Nephron (organoid): ENCODE measurements at regions not wholly inside any gene's neighbourhood (a gene's known extent, or its start where the extent isn't known, plus 50 kb on each side); places are given as distances from the start of the nearest gene placed in this dataset.

Experiments used
- H3K27ac Mint-ChIP-seq, 3 experiments: 2 replicates each; pipeline ENCODE4 v1.8.0; 2020; ENCODE audit warnings: mixed read lengths in 3 of 3, mild to moderate bottlenecking in 2 of 3, moderate library complexity in 1 of 3
- H3K27me3 Mint-ChIP-seq: 2 replicates; pipeline ENCODE4 v1.8.0; 2021; ENCODE audit warnings: low read depth, mild to moderate bottlenecking, moderate library complexity, mixed read lengths
- H3K36me3 Mint-ChIP-seq: 2 replicates; pipeline ENCODE4 v1.8.0; 2020; ENCODE audit warnings: low read depth, mixed read lengths
- H3K4me1 Mint-ChIP-seq: 2 replicates; pipeline ENCODE4 v1.8.0; 2020; ENCODE audit warnings: mixed read lengths
- H3K4me3 Mint-ChIP-seq, 3 experiments: 2 replicates each; pipeline ENCODE4 v1.8.0; 2020; ENCODE audit warnings: mild to moderate bottlenecking in 3 of 3, mixed read lengths in 3 of 3, moderate library complexity in 2 of 3
- H3K9me3 Mint-ChIP-seq: 2 replicates; pipeline ENCODE4 v1.8.0; 2020; ENCODE audit warnings: mixed read lengths
- CTCF ChIP-seq, 3 experiments: fragments of 200-600 bp; sonication (generic); IDR thresholded peaks; one replicate each; pipeline ENCODE4 v1.5.0; 2021; ENCODE audit warnings: antibody characterized with exemption in 3 of 3; ENCODE audit not compliant: unreplicated experiment in 3 of 3

GRCh38 chr6:169321546-169321945, 67.9 kb upstream of the THBS2 start:
- Mint-ChIP-seq H3K36me3 (no peaks in the 10 kb centered on the region), H3K27me3 (peaks cover 3% of the 10 kb centered on the region), H3K9me3 (no peaks in the 10 kb centered on the region)

DNA sequence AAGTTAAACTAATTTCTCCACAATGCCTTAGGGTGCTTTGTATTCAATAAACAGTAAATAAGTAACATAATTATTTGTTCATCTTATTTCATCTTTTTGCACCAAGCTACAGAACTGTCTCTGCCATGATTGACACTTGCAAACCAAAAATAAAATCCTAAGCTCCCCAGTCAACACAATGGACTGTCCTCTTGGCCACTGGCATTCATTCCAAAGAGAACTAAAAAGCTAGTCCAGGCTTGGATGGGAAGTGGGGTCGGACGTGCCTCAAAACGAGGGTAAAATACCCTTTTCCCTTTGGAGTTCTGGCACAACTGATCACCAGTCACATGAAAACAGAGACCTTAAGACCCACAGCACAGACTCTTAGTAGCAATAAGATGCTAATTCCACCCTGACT, 66.4 kb upstream of the THBS2 start:
- Mint-ChIP-seq H3K36me3 (no peaks in the 10 kb centered on the region), H3K4me1 (no peaks in the 10 kb centered on the region), H3K27me3 (peaks cover 3% of the 10 kb centered on the region), H3K4me3 (no peak overlapping the region), H3K9me3 (no peaks in the 10 kb centered on the region), H3K27ac (no peak overlapping the region)
- no peak for TF ChIP-seq CTCF (IDR thresholded peaks at IDR 0.05; ENCODE audit: unreplicated experiment in 3 of 3)

More at GRCh38 chr6:169321546-169321945, 67.9 kb upstream of the THBS2 start:
- no peak overlapping the region for H3K27ac Mint-ChIP-seq
- no peak for TF ChIP-seq CTCF (IDR thresholded peaks at IDR 0.05; ENCODE audit: unreplicated experiment in 3 of 3)
- H3K4me3 Mint-ChIP-seq = no peak overlapping the region
- H3K4me1 Mint-ChIP-seq = no peaks in the 10 kb centered on the region

- Mint-ChIP-seq H3K4me3 (no peak overlapping the region), H3K27ac (no peak overlapping the region), H3K36me3 (no peaks in the 10 kb centered on the region), H3K9me3 (no peaks in the 10 kb centered on the region), H3K27me3 (peaks cover 3% of the 10 kb centered on the region), H3K4me1 (no peaks in the 10 kb centered on the region)
- TF ChIP-seq CTCF (IDR thresholded peaks at IDR 0.05; ENCODE audit: unreplicated experiment in 3 of 3) = no peak
Observed at GRCh38 chr6:169317441-169318202, 64.0 kb upstream of the THBS2 start.

DNA sequence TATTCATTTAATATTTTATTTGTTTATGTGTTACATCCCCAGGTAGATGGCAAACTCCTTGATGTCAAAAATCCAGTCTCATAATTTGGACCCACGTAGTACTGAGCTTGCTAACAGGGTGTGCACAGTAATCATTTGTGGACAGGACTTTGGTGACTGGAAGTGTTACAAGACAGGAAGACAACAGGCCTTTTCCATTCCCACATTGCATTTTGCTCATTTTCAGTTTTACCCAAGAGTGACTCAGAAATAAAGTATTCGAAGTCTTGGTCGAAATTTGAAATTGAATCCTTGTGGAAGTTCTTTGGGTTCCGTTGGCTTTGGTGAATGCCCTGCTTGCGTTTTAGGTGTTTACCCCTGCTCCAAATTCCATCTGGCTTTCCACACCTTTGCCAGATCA, 63.0 kb upstream of the THBS2 start:
- Mint-ChIP-seq H3K9me3 (no peaks in the 10 kb centered on the region), H3K36me3 (no peaks in the 10 kb centered on the region), H3K4me1 (no peaks in the 10 kb centered on the region), H3K27me3 (peaks cover 3% of the 10 kb centered on the region), H3K27ac (no peak overlapping the region), H3K4me3 (no peak overlapping the region)
- TF ChIP-seq CTCF (IDR thresholded peaks at IDR 0.05; ENCODE audit: unreplicated experiment in 3 of 3) = no peak

DNA sequence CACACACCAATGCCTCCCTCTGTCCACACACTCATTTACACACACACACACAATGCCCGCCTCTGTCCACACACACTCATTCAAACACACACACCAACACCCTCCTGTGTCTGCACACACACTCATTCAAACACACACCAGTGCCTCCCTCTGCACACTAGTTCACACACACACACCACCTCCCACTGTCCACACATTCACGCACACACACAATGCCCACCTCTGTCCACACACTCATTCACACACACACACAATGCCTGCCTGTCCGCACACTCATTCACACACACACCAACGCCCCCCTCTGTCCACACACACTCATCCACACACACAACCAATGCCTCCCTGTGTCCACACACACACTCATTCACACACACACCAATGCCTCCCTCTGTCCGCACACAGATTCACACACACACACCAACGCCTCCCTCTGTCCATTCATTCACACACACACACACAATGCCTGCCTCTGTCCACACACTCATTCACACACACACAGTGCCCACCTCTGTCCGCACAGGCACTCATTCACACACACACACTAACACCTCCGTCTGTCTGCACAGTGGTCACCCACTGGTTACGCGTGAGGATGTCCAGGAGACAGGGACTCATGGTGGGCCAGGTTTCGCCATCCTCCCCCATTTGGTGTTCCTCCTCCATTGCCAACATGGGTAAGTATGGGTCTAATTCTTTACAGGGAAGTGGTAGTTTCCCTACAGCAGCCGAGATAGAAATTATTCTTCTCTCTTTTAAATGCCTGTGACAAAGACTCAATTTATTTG, 62.4 kb upstream of the THBS2 start:
- H3K27ac Mint-ChIP-seq = no peak overlapping the region
- TF ChIP-seq CTCF (IDR thresholded peaks at IDR 0.05; ENCODE audit: unreplicated experiment in 3 of 3) = no peak
- H3K36me3 Mint-ChIP-seq = no peaks in the 10 kb centered on the region
- no peak overlapping the region for H3K4me3 Mint-ChIP-seq
- no peaks in the 10 kb centered on the region for H3K9me3 Mint-ChIP-seq
- H3K4me1 Mint-ChIP-seq = no peaks in the 10 kb centered on the region
- H3K27me3 Mint-ChIP-seq = peaks cover 3% of the 10 kb centered on the region
